H1 (cell line): ENCODE measurements at regions not wholly inside any gene's neighbourhood (a gene's known extent, or its start where the extent isn't known, plus 50 kb on each side); places are given as distances from the start of the nearest gene placed in this dataset.

ENCODE experiments used
- CTCF ChIA-PET: fragments of 300-600 bp; sonication (Branson Sonifier 250); formaldehyde crosslinking; loops from one replicate; lab custom pipeline; 2021; ENCODE audit not compliant: partially characterized antibody; lab: Charles Lee
- POLR2A ChIA-PET: fragments of 300-600 bp; sonication (Branson Sonifier 250); formaldehyde crosslinking; loops from one replicate; lab custom pipeline; 2021; ENCODE audit warnings: inconsistent platforms; ENCODE audit not compliant: partially characterized antibody; lab: Charles Lee
- DNase-seq, 2 experiments: peaks; one replicate each; pipeline versions ENCODE4 v3.0.0 to v3.0.0-alpha.2; 2010 to 2022; ENCODE audit warnings: low spot score in 2 of 2, low read depth in 1 of 2, mixed read lengths in 1 of 2
- FAIRE-seq: peaks from 2 replicates; lab custom pipeline; 2011; peaks lifted over from hg19 to GRCh38; lab: Jason Lieb, UNC
- H2AFZ ChIP-seq: 2 replicates; pipeline ENCODE4 v1.8.1; 2012; ENCODE audit warnings: low read length, inconsistent platforms
- H2AK5ac ChIP-seq: 2 replicates; pipeline ENCODE4 v1.6.1; 2013; ENCODE audit warnings: low read depth, low read length
- H2BK120ac ChIP-seq: replicated peaks from 2 replicates; pipeline ENCODE3; 2013; ENCODE audit warnings: low read depth, low read length, inconsistent platforms
- H2BK12ac ChIP-seq: 2 replicates; pipeline ENCODE4 v1.6.1; 2013; ENCODE audit warnings: low read depth, low read length
- H2BK15ac ChIP-seq: 2 replicates; pipeline ENCODE4 v1.6.1; 2013; ENCODE audit warnings: low read length
- H2BK20ac ChIP-seq: 2 replicates; pipeline ENCODE4 v1.6.1; 2013; ENCODE audit warnings: low read length
- H2BK5ac ChIP-seq: 2 replicates; pipeline ENCODE4 v1.6.1; 2013; ENCODE audit warnings: low read depth, low read length
- H3K14ac ChIP-seq: 2 replicates; pipeline ENCODE4 v1.6.1; 2013; ENCODE audit warnings: inconsistent platforms; ENCODE audit not compliant: insufficient read length
- H3K18ac ChIP-seq: 2 replicates; pipeline ENCODE4 v1.6.1; 2013; ENCODE audit warnings: low read length; ENCODE audit errors: extremely low read depth
- H3K23ac ChIP-seq: 2 replicates; pipeline ENCODE4 v1.6.1; 2013; ENCODE audit warnings: inconsistent platforms; ENCODE audit not compliant: insufficient read length
- H3K23me2 ChIP-seq: 2 replicates; pipeline ENCODE4 v1.6.1; 2013; ENCODE audit warnings: low read depth, low read length
- H3K27ac ChIP-seq: 2 replicates; pipeline ENCODE4 v1.6.1; 2011; ENCODE audit warnings: low read depth, low read length, inconsistent platforms
- H3K27me3 ChIP-seq, 4 experiments: replicated peaks in 1 of 4; 1 replicate in 1 of 4; 2 replicates in 3 of 4; pipeline versions ENCODE4 v1.6.1 to v1.8.1; 2011 to 2013; ENCODE audit warnings: low read length in 3 of 4, mild to moderate bottlenecking in 3 of 4, inconsistent platforms in 2 of 4, mixed read lengths in 2 of 4, moderate library complexity in 1 of 4; ENCODE audit not compliant: control insufficient read depth in 3 of 4, insufficient read depth in 3 of 4; ENCODE audit errors: extremely low read depth in 1 of 4
- H3K36me3 ChIP-seq, 4 experiments: 2 replicates each; pipeline versions ENCODE4 v1.6.1 to v1.8.1; 2011 to 2013; ENCODE audit warnings: mild to moderate bottlenecking in 4 of 4, low read length in 3 of 4, moderate library complexity in 2 of 4, control low read depth in 1 of 4, inconsistent platforms in 1 of 4; ENCODE audit not compliant: insufficient read depth in 4 of 4, control insufficient read depth in 2 of 4
- H3K4ac ChIP-seq: replicated peaks from 2 replicates; pipeline ENCODE3; 2013; ENCODE audit warnings: low read length, low read depth, mixed read lengths, inconsistent platforms; ENCODE audit not compliant: insufficient read length
- H3K4me1 ChIP-seq, 4 experiments: replicated peaks in 1 of 4; 1 replicate in 1 of 4; 2 replicates in 3 of 4; pipeline versions ENCODE4 v1.6.1 to v1.8.1; 2011 to 2013; ENCODE audit warnings: low read length in 3 of 4, inconsistent platforms in 2 of 4, mixed read lengths in 1 of 4; ENCODE audit not compliant: insufficient read depth in 4 of 4, control insufficient read depth in 3 of 4
- H3K4me2 ChIP-seq, 2 experiments: 2 replicates each; pipeline versions ENCODE4 v1.6.1 to v1.8.1; 2011 to 2013; ENCODE audit warnings: low read depth in 2 of 2, low read length in 2 of 2, control low read depth in 1 of 2, inconsistent platforms in 1 of 2, mild to moderate bottlenecking in 1 of 2; ENCODE audit not compliant: insufficient read depth in 1 of 2
- H3K4me3 ChIP-seq, 4 experiments: fragments of 200-600, 300-600 bp in 1 of 4; sonication (generic), shearing (Covaris generic), sonication (Bioruptor Twin) in 1 of 4; 2 replicates each; pipeline versions ENCODE4 v1.5.1 to v1.8.1; 2011 to 2016; ENCODE audit warnings: low read length in 4 of 4, low read depth in 3 of 4, control low read depth in 2 of 4, inconsistent platforms in 2 of 4, mild to moderate bottlenecking in 2 of 4, mixed read lengths in 1 of 4, moderate library complexity in 1 of 4; ENCODE audit not compliant: insufficient read depth in 2 of 4; ENCODE audit errors: extremely low read depth in 1 of 4
- H3K56ac ChIP-seq: replicated peaks from 2 replicates; pipeline ENCODE3; 2013; ENCODE audit warnings: low read depth, mild to moderate bottlenecking, mixed read lengths, low read length, inconsistent platforms; ENCODE audit not compliant: insufficient read length
- H3K79me1 ChIP-seq: 2 replicates; pipeline ENCODE4 v1.6.1; 2013; ENCODE audit warnings: low read depth, low read length, control low read depth
- H3K79me2 ChIP-seq, 2 experiments: 2 replicates each; pipeline versions ENCODE4 v1.6.1 to v1.8.1; 2012 to 2013; ENCODE audit warnings: low read length in 2 of 2, mild to moderate bottlenecking in 2 of 2, inconsistent platforms in 1 of 2; ENCODE audit not compliant: insufficient read depth in 2 of 2, control insufficient read depth in 1 of 2
- H3K9ac ChIP-seq, 4 experiments: replicated peaks in 1 of 4; 1 replicate in 1 of 4; 2 replicates in 3 of 4; pipeline versions ENCODE4 v1.6.1 to v1.8.1; 2011 to 2013; ENCODE audit warnings: low read depth in 3 of 4, low read length in 3 of 4, control low read depth in 2 of 4, mild to moderate bottlenecking in 2 of 4, moderate library complexity in 2 of 4, inconsistent platforms in 1 of 4; ENCODE audit errors: extremely low read depth in 1 of 4
- H3K9me3 ChIP-seq, 2 experiments: 2 replicates each; pipeline versions ENCODE4 v1.6.1 to v1.8.1; 2012 to 2013; ENCODE audit warnings: mild to moderate bottlenecking in 2 of 2, moderate library complexity in 2 of 2, control low read depth in 1 of 2, inconsistent platforms in 1 of 2, low read depth in 1 of 2, low read length in 1 of 2, mixed read lengths in 1 of 2; ENCODE audit not compliant: insufficient read depth in 2 of 2
- H4K20me1 ChIP-seq, 2 experiments: replicated peaks in 1 of 2; 2 replicates each; pipeline versions ENCODE3 to v1.8.1; 2011 to 2013; ENCODE audit warnings: inconsistent platforms in 2 of 2, low read length in 2 of 2, mild to moderate bottlenecking in 1 of 2; ENCODE audit not compliant: insufficient read depth in 2 of 2, control insufficient read depth in 1 of 2
- H4K5ac ChIP-seq: 2 replicates; pipeline ENCODE4 v1.6.1; 2013; ENCODE audit warnings: low read length, low read depth, mixed read lengths, inconsistent platforms; ENCODE audit not compliant: insufficient read length
- H4K8ac ChIP-seq: 2 replicates; pipeline ENCODE4 v1.8.0; 2013; ENCODE audit warnings: mild to moderate bottlenecking, moderate library complexity, low read length, inconsistent platforms; ENCODE audit not compliant: insufficient read depth; ENCODE audit errors: extremely low read depth
- H4K91ac ChIP-seq: replicated peaks from 2 replicates; pipeline ENCODE3; 2013; ENCODE audit warnings: low read length, mixed read lengths, inconsistent platforms; ENCODE audit not compliant: insufficient read length
- ASH2L ChIP-seq: fragments of 200-600, 300-600 bp; sonication (generic); IDR thresholded peaks from one replicate; pipeline ENCODE4 v1.7.1; 2017; ENCODE audit warnings: low read length
- CHD1 ChIP-seq: IDR thresholded peaks from 2 replicates; pipeline ENCODE4 v1.6.1; 2012; ENCODE audit warnings: low read depth, low read length, improper control_type of control experiment
- EZH2 ChIP-seq: fragments of 200-600 bp; sonication (generic); IDR thresholded peaks from 2 replicates; pipeline ENCODE4 v1.7.1; 2012; ENCODE audit warnings: low read depth, mild to moderate bottlenecking, moderate library complexity, low read length, inconsistent platforms; ENCODE audit not compliant: severe bottlenecking
- FOSL1 ChIP-seq: IDR thresholded peaks from 2 replicates; pipeline ENCODE4 v1.6.1; 2011; ENCODE audit warnings: mild to moderate bottlenecking, low read depth, low read length, moderate library complexity; ENCODE audit not compliant: insufficient read depth
- HDAC6 ChIP-seq: IDR thresholded peaks from one replicate; pipeline ENCODE4 v1.7.1; 2012; ENCODE audit warnings: low read depth, mild to moderate bottlenecking, inconsistent platforms, low read length, moderate library complexity
- JUND ChIP-seq: IDR thresholded peaks from 2 replicates; pipeline ENCODE4 v1.6.1; 2011; ENCODE audit warnings: mild to moderate bottlenecking, improper control_type of control experiment, low read length
- KDM4A ChIP-seq: IDR thresholded peaks from one replicate; pipeline ENCODE4 v1.7.1; 2012; ENCODE audit warnings: low read depth, mild to moderate bottlenecking, moderate library complexity, low read length, inconsistent platforms; ENCODE audit not compliant: severe bottlenecking
- NRF1 ChIP-seq: IDR thresholded peaks from 2 replicates; pipeline ENCODE4 v1.6.1; 2011; ENCODE audit warnings: mild to moderate bottlenecking, low read depth, low read length, improper control_type of control experiment
- RBBP5 ChIP-seq: IDR thresholded peaks from 2 replicates; pipeline ENCODE4 v1.7.1; 2012; ENCODE audit warnings: low read depth, mild to moderate bottlenecking, inconsistent platforms, low read length, moderate library complexity, borderline replicate concordance
- SAP30 ChIP-seq: fragments of 300-600 bp; sonication (generic); IDR thresholded peaks from 2 replicates; pipeline ENCODE4 v1.7.1; 2012; ENCODE audit warnings: low read length, moderate library complexity, mild to moderate bottlenecking, inconsistent platforms; ENCODE audit not compliant: insufficient read depth, insufficient replicate concordance
- SUZ12 ChIP-seq: fragments of 200-600 bp; sonication (generic); IDR thresholded peaks from 2 replicates; pipeline ENCODE4 v1.6.1; 2012; ENCODE audit warnings: mild to moderate bottlenecking, inconsistent platforms, low read length, moderate library complexity, mixed read lengths
- WGBS, 2 experiments: shearing (Covaris generic) in 1 of 2; methylation state at CpG; one replicate each; pipeline versions ENCODE4 v1.1.6 to v1.1.7; 2013 to 2015; ENCODE audit warnings: low lambda C conversion rate in 2 of 2, mixed read lengths in 2 of 2, inconsistent platforms in 1 of 2, low coverage in 1 of 2, missing lambda C conversion rate in 1 of 2; ENCODE audit not compliant: insufficient replicate concordance in 2 of 2, insufficient coverage in 1 of 2, insufficient read length in 1 of 2; ENCODE audit errors: extremely low coverage in 1 of 2, missing lambda C conversion rate in 1 of 2; 5-methylcytosine and 5-hydroxymethylcytosine counted together

DNA sequence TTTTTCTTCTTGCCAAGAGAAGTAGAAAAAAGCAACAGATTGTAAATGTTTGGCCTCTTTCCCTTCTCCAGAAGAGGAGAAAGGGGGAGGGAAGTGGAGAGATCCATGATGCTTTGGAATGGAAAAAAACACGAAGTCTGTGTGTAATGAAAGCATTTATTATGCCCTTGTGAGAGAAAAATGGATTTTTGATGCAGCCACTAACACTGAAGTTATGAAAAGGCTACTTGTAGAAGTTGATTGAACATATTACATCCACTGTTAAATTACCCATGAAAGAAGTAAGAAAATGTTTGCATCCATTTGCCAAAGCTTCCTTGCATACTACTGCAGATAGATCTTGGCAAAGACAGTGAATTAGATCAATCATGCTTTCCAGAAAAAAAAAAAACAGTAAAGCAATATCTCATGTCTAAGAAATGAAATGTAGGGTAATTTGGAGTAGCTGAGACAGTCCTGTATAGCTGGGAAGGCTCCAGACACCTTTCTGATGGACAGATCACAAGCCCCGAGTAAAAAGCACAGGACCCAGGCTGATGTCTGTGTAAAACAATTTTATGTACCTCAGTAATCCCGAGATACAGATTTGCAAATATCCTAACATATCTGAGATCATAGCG lies 295.5 kb downstream of the PLOD2 start:
- Histone ChIP-seq H3K27ac (no peak overlapping the region), H3K4me3 (no peak overlapping the region), H3K9me3 (no peaks in the 10 kb centered on the region), H3K23me2 (no peaks in the 10 kb centered on the region), H4K20me1 (no peaks in the 10 kb centered on the region), H3K79me1 (no peaks in the 10 kb centered on the region), H3K36me3 (no peaks in the 10 kb centered on the region), H3K79me2 (no peaks in the 10 kb centered on the region), H3K4me2 (no peak overlapping the region), H2BK5ac (no peak overlapping the region), H4K8ac (no peak overlapping the region), H3K23ac (no peak overlapping the region), H4K5ac (no peak overlapping the region), H2AK5ac (no peak overlapping the region), H3K56ac (no peak overlapping the region), H3K4ac (no peak overlapping the region), H2AFZ (no peak overlapping the region), H2BK120ac (no peak overlapping the region), H2BK20ac (no peak overlapping the region), H4K91ac (no peak overlapping the region), H3K4me1 (no peaks in the 10 kb centered on the region), H3K14ac (no peak overlapping the region), H2BK15ac (no peak overlapping the region), H3K18ac (no peak overlapping the region), H3K27me3 (no peaks in the 10 kb centered on the region), H2BK12ac (no peak overlapping the region), H3K9ac (no peak overlapping the region)
- 85% methylated on average over 4 of the region's 4 CpGs; no CpG with 5 or more reads in 1 of the 2 experiments for WGBS, 2 experiments
- CTCF ChIA-PET, result no interaction called here
- POLR2A ChIA-PET, result no interaction called here
- FAIRE-seq (no peak), DNase-seq (no peak)
- no peak for TF ChIP-seq SUZ12
- TF ChIP-seq EZH2, result no peak
- TF ChIP-seq FOSL1, result no peak
- no peak for TF ChIP-seq KDM4A
- TF ChIP-seq HDAC6, result no peak
- no peak for TF ChIP-seq CHD1
- TF ChIP-seq RBBP5, result no peak
- TF ChIP-seq SAP30, result no peak
- TF ChIP-seq ASH2L, result no peak
- no peak for TF ChIP-seq NRF1
- TF ChIP-seq JUND, result no peak
